ENCODE measurements at regions not wholly inside any gene's neighbourhood (a gene's known extent, or its start where the extent isn't known, plus 50 kb on each side); places are given as distances from the start of the nearest gene placed in this dataset.
A peak's percentile ranks its signal among the peaks of the same experiment; 100 is the strongest.

DNA sequence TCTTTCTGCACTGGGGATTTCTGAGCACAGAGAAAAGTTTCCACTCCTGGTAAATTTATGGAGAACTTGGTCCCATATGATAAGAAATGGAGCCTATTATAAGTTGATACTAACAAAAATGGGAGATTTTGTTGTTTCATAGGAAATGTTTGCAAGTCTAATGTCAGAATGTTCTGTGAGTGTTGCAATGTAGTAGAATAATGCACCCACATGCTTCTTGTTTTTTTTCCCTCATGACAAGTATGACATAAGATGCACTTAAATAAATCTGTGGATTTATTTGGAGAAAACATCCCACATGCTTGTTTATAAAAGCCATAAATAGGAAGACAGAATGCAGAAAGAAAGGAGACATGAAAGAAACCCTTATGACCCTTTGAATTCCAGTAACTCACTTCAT lies 50.8 kb upstream of the KCNJ6 start:
- DNase-seq (ENCODE audit: low read depth) = no peak

- no peak for DNase-seq (ENCODE audit: low read depth)
Observed at GRCh38 chr21:37968744-37969143, 52.5 kb upstream of the KCNJ6 start.

DNA sequence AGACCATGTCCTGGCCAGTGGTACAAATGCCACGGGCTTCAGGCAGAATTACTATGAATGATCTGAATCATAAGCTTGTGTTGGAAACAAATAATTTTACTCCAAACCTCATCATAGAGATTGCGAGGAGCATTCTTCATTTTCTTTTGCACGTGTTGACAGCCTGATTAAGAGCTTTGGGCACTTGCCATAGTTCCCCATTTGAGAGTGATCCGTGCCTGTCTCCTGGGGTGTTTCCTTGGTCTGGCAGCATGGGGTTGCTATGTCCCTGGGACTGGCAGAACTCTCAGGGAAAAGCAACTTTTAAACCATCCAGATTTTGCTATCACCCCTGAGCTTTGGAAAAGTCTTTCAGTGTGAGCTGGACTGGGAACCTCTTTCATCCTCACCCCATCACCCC lies 54.3 kb upstream of the KCNJ6 start:
- DNase-seq (ENCODE audit: low read depth) = no peak

GRCh38 chr21:37971390-37971950 lies 55.2 kb upstream of the KCNJ6 start:
- DNase-seq (ENCODE audit: low read depth) = no peak

DNA sequence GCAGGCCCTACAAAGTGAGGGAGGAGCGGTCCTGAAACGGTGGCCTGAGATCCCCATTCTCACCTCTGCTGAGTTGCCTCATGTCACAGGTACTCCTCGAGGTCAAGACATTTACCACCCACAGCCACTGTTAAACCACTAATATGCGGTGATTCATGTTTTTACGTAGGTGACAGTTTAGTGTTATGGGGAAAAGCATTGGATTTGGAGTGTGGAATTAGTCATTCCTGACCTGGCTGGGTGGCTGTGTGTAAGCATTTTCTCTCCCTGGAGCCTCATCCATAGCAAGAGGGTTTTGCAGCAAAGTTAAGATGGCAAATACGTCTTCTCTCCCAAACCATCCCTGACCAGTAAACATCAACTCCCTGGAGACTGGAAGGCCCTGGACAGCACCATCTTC lies 57.8 kb upstream of the KCNJ6 start:
- peak; percentile 32 for DNase-seq (ENCODE audit: low read depth)

- no peak for DNase-seq (ENCODE audit: low read depth)
Observed at GRCh38 chr21:37982496-37983318, 66.5 kb upstream of the KCNJ6 start.

GRCh38 chr21:37983336-37984095 lies 67.3 kb upstream of the KCNJ6 start:
- peak; percentile 11 for DNase-seq (ENCODE audit: low read depth)

GRCh38 chr21:37984416-37984815 lies 68.2 kb upstream of the KCNJ6 start:
- no peak for DNase-seq (ENCODE audit: low read depth)

- DNase-seq (ENCODE audit: low read depth) = no peak
Observed at GRCh38 chr21:37986000-37986399, 69.7 kb upstream of the KCNJ6 start.

DNA sequence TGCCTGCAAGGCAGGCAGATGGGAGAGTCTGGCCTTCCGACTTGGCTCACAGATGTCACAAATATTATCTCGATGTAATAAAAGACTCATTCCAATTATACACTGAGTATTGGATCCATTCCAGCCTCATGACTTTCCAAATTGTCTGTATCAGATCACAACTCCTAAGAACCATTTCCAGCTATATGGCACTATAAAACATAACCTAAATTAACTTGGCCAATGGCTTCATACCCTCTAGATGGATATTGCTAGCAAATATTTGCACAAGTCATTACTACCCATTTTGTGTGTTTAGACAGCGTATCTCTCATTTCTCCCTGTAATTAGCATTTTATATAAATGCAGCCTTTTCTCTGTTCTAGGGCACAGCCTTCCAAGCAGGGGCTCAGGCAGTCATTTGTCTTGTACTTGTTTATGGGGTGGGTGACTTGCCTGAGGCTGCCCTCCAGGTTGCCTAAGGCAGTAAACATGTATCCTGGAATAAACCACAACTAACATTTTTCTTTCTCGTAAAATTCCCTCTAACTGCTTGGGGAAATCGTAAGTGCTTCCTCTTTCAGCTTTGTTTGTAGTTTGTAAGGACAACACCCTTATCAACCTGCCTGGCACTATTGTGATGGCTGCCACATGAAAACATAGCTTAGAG lies 70.6 kb upstream of the KCNJ6 start:
- DNase-seq (ENCODE audit: low read depth) = no peak

GRCh38 chr21:37987668-37988067 lies 71.4 kb upstream of the KCNJ6 start:
- DNase-seq (ENCODE audit: low read depth) = no peak

DNA sequence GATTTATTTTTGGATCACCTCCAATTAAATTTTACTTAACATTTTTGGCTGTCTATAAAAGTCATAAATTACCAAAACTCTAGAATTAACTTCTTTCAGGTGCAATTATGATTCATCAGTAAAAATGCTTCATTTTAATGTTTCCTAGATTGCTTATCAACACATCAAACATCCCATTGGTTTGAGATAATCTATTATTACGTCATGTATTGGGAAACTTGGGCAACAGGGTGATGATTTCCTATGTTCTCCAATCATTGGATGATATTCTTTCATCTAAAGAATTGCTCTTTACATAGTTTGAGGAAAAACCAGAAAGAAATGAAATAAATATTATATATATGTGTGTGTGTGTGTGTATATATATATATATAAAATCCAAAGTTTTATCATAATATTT lies 76.8 kb upstream of the KCNJ6 start:
- DNase-seq (ENCODE audit: low read depth) = no peak

GRCh38 chr21:37994211-37994610 lies 78.0 kb upstream of the KCNJ6 start:
- DNase-seq (ENCODE audit: low read depth) = no peak

GRCh38 chr21:38012672-38013071 lies 96.4 kb upstream of the KCNJ6 start:
- DNase-seq (ENCODE audit: low read depth) = no peak

DNA sequence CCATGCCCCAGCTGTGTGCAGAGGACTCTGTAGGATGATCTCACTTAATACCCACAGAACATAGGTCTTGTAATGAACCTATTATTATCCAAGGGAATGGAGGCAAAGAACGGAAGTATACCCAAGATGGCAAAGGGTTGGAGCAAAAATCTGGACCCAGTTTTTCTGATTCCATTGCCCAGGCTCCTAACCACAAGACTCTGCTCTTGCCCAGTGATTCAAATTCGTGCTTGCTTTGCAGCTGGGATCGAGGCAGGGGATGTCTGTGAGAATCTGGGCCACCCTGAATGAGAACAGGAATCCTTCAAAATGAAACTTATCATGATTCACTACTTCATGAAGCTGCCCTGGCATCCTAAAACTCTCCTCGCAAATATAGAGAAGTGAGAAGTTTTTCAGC lies 97.5 kb upstream of the KCNJ6 start:
- DNase-seq (ENCODE audit: low read depth) = no peak

DNA sequence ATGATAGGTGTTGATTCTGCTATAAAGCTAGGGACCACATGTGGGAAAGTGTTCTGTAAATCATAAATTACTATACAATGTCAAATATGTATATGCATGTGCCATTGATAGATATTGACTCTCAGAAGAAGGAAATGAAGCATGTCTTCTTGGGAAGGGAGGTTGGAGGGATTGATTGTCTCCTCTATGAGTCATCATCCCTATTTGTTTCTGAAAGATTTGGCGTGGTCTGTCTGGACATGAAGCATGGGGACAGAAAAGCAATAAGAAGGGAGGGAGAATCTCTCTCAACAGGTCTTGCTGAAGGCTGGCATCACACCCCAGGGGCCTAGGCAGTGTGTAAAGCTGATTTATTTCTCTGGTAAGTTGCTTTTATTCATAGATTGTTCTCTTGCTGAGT lies 98.0 kb upstream of the KCNJ6 start:
- DNase-seq (ENCODE audit: low read depth) = no peak

DNA sequence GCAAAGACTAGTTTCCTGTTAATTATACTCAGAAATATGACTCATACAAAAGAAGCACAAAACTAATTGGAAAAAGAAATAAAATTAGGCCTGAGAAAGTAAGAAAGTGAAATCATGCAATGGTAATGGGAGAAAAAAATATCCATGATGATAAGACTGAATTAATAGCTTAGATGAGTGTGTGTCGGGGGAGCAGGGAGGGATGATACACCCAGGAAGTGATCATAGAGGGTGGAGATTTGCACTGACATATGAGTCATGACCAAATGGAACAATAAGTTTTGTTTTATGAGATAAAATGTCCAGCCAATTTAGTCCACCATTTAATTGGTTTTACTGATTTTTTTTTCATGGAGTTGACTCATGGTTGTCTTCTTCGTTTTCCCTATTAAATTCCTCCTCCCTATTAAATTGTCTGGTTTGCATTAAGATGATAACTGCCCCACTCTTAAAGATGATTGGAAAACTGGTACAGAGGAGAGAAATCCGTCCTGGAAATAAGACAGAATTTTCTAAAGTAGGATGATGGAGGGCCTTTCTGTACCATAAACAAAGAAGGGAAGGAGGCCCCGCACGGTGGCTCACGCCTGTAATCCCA lies 111.7 kb upstream of the KCNJ6 start:
- DNase-seq (ENCODE audit: low read depth) = no peak

- no peak for DNase-seq (ENCODE audit: low read depth)
Observed at GRCh38 chr21:38032082-38032801, 116.0 kb upstream of the KCNJ6 start.

- DNase-seq (ENCODE audit: low read depth) = no peak
Observed at GRCh38 chr21:38036016-38036415, 119.8 kb upstream of the KCNJ6 start.

GRCh38 chr21:38037416-38037815 lies 121.2 kb upstream of the KCNJ6 start:
- peak; percentile 4 for DNase-seq (ENCODE audit: low read depth)

DNA sequence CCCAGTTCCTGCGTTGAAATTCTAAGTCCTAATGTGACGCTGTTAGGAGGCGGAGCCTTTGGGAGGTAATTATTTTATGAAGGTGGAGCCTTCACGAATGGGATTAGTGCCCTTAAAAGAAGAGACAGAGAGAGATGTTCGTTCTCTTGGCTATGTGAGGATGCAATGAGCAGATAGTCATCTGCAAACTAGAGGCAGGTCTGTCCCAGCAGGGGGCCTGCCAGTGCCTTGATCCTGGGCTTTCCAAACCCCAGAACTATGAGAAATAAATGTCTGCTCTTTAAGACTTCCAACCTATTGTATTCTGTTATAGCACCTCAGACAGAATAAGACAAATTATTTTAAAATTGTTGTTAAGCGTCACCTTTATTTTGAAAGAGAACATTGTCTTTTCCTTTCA lies 123.1 kb upstream of the KCNJ6 start:
- no peak for DNase-seq (ENCODE audit: low read depth)

DNA sequence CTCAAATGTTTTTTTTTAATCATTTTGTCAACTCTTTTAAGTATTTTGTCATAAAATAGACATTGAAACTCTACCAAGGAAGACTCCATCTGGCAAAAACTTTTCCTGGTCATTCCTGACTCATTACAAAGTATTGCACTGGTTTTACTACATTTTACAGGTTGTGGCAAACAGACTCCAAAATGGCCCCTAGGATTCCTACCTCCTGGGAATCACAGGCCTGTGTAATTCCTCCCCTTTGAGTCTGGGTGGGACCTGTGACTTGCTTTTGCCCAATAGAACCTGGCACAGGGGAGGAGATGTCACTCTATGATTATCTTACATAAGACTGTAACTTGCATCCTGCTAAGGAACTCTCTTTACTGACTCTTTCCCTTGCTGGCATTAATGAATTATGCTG lies 123.6 kb upstream of the KCNJ6 start:
- DNase-seq (ENCODE audit: low read depth) = no peak

All from non-pigmented ciliary epithelial cell (primary cell).